Neural cell (in vitro differentiated cells): ENCODE measurements at regions not wholly inside any gene's neighbourhood (a gene's known extent, or its start where the extent isn't known, plus 50 kb on each side); places are given as distances from the start of the nearest gene placed in this dataset.

Source experiments
- CTCF ChIP-seq: fragments of 450-650 bp; IDR thresholded peaks from 2 replicates; pipeline ENCODE4 v1.5.1; 2014; ENCODE audit warnings: antibody characterized with exemption, mild to moderate bottlenecking, moderate library complexity; ENCODE audit not compliant: poor library complexity, severe bottlenecking
- EZH2 ChIP-seq: fragments of 200-600, 300-800 bp; shearing (Covaris generic), sonication (generic); IDR thresholded peaks from 2 replicates; pipeline ENCODE4 v1.6.1; 2014; ENCODE audit warnings: antibody characterized with exemption, low read length, borderline replicate concordance, mild to moderate bottlenecking; ENCODE audit not compliant: insufficient read depth, poor library complexity, severe bottlenecking

- TF ChIP-seq EZH2 (no peak), CTCF (no peak)
Observed at GRCh38 chr11:119483881-119484371, 61.0 kb upstream of the THY1 start.
